ENCODE measurements at regions not wholly inside any gene's neighbourhood (a gene's known extent, or its start where the extent isn't known, plus 50 kb on each side); places are given as distances from the start of the nearest gene placed in this dataset.

DNA sequence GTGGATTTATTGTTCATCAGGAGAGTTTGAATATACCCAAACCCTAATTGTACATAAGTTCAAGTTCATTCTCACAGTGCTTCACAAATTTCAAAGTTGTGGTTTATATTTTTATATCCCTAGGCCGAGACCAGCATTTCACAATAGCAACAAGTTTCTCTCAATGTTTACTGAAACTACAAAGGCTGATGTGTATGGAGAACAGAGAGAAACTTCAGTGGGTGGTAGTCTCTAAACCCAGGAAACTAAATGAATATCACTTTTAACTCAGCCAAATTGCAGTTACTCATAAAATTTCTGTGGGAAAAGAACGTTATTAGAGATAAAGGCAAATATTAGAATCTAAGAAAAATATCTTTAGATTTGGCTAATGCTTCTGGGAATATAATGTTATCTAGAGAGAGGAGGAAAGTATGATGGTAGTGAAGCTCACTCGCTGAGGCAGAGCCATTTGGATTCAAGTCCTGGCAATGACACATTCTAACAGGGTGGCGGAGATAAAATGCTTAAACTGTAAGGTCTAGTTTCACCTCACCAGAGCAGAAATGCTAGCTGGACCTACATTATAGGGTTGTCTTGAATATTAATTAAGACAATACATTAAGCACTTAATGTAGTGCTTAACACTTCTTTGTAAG, 514.8 kb downstream of the EPHA3 start:
- TF ChIP-seq CTCF (IDR thresholded peaks at IDR 0.05): no peak
- TF ChIP-seq EZH2 (IDR thresholded peaks at IDR 0.05): no peak
- no peak for TF ChIP-seq EZH2phosphoT487 (IDR thresholded peaks at IDR 0.05)

Data from neural progenitor cell (in vitro differentiated cells).